Renal cortex interstitium (tissue), 11 donors: ENCODE measurements at regions not wholly inside any gene's neighbourhood (a gene's known extent, or its start where the extent isn't known, plus 50 kb on each side); places are given as distances from the start of the nearest gene placed in this dataset.
"Not testable (repeated sequence)": the region's sequence is repeated elsewhere in the genome, so short reads cannot be mapped to it uniquely, and the experiment has no call there.

Source experiments
- DNase-seq, 11 donors: peaks; one replicate each; pipeline ENCODE4 v3.0.0-alpha.2; 2013; ENCODE audit warnings: low read depth in 9 of 11, low spot score in 4 of 11; ENCODE audit errors: extremely low read depth in 1 of 11

DNA sequence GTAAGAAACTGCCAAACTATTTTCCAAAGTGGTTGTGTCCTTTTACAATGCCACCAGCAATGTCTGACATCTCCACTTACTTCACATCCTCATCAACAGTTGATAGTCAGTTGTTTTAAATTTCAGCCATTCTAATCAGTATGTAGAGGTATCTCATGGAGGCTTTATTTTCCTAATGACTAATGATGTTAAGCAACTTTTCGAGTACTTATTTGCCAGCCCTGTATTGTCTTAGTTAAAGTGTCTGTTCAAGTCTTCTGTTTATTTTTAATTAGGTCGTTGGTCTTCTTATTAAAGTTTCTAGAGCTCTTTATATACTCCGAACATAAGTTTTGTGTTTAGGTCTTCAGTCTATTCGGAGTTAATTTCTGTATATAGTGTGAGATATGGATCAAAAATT is 54.9 kb upstream of the NBPF12 start:
- DNase-seq: not testable (repeated sequence)

DNA sequence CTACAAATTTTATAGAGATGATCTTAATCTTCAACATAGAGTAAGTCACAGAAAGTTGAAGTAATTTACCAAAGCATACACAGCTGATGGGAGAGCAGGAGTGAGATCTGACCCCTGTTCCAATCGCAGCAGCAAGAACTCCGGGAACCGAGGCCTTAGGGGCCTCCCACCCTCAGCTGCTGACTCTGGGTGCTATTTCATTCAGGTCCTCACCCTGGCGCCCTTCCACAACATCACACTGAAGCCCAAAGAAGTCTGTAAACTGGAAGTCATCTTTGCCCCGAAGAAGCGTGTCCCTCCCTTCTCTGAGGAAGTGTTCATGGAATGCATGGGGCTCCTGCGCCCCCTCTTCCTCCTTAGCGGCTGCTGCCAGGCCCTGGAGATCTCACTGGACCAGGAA is 57.0 kb upstream of the NBPF12 start:
- DNase-seq: not testable (repeated sequence)

DNA sequence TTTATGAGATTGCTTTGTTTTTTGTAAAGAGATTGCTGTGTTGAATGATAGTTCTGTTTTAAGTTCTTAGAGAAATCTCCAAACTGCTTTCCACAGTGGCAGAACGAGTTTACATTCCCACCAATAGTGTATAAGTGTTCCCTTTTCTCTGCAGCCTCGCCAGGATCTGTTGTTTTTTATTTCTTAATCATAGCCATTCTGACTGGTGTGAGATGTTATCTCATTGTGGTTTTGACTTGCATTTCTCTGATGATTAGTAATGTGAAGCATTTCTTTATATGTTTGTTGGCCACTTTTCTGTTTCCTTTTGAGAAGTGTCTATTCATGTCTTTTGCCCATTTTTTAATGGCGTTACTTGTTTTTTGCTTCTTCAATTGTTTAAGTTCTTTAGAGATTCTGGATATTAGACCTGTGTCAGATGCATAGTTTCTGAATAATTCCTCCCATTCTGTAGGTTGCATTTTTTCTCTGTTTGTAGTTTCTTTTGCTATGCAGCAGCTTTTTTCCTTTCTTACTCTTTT is 74.3 kb upstream of the NBPF12 start:
- DNase-seq: not testable (repeated sequence)

DNA sequence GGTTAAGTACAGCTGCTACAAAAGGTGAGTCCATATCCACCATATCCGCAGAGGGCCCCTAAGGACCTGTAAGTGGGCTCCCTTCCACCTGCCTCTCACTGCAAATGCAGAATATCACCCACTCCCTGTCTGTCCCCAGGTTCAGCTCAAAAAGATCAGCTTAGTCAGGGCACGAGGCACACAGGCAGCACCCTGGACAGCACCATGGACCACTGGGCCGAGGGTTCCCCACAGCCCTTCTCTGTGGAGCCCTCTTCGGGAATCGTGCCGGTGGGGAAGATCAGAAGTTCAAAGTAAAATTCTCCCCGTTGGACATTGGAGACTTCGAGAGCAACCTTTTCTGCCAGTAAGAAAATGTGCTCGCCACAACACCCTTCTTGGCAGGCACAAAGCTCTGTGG is 85.0 kb upstream of the NBPF12 start:
- DNase-seq: peak in 1 of 11 donors; percentile 4

DNA sequence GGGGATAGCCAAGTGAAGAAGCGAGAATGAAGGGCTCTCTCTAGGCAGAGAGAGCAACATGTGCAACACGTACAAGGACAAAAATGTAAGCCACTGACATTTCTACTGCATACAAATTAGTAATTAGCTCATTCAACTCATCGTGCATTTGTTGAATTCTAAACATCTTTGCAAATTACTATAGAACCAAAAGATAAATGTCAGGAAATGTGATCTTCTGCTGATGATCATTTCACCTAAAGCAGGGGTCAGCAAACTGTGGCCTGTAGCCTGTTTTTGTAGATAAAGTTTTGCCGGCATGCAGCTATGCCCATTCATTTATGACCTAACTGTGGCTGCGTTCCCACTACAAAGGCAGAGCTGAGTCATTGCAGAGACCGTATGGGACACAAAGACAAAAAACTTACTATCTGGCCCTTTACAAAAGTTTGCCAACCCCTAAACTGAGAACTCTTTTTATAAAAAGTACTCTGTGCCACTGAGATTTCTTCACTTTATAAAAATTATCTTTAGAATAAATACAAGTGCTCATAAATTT is 87.7 kb upstream of the NBPF12 start:
- DNase-seq: not testable (repeated sequence)

GRCh38 chr1:146838725-146839124 is 99.4 kb upstream of the NBPF12 start:
- DNase-seq: not testable (repeated sequence)

DNA sequence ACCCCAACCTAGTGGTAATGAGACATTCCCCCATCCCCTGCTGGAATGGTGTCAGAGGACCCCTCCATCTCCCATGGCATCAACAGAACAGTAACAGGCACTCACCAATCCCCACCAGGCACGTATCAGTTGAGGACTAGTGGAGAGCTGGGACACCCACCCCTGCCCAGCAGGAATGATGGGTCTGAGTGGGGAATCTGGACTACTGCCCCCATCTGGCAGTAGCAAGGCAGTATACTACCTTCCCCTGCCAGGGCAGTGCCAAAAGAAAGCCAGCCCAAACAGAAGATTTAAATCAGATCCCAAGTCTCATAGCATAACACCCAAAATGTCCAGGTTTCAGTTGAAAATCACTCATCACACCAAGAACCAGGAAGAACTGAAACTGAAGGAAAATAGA is 111.2 kb upstream of the NBPF12 start:
- DNase-seq: not testable (repeated sequence)

DNA sequence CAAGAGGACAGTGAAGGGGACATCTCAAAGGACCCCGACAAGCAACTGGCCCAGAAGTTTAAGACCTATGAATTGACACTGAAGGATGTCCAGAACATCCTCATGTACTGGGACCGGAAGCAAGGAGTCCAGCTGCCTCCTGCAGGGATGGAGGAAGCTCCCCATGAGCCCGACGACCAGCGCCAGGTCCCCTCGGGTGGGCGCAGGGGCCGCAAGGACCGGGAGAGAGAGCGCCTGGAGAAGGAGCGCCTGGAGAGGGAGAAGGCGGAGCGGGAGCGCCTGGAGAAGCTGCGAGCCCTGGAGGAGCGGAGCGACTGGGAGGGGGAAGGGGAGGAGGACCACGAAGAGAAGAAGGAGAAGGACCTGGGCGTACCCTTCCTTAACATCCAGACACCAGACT is 143.9 kb upstream of the NBPF12 start:
- not testable (repeated sequence) for DNase-seq

GRCh38 chr1:146792725-146793124 is 145.4 kb upstream of the NBPF12 start:
- DNase-seq: peak in 1 of 11 donors; percentile 1

DNA sequence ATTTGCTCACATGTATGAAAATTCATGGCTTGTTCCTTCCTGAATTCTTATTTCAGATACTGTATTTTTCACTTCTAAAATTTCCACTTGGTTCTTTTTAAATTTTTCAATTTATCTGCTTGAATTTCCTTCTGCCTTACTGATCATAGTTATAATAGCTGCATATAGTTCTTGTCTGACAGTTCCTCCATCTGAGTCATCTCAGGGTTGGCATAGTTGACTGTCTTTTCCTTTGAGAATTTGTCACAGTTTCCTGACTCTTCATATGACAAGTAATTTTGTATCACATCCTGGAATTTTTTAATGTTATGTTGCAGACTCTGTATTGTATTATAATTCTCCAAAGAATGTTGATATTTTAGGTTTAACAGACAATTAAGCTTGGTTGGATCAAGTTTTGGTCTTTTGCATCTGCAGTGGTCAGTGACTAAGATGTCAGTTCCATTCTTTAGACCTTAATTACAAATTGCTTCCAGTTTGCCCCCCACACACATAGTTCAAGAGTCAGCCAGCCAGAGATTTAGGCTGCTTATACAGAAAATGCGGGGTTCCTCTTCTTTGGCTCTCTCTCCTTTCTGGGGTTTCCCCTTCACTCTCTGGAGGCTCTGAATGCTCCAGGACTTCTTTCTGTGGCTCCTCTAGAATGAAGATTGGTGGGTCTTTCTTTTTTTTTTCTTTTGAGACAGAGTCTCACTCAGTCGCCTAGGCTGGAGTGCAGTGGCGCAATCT is 153.7 kb upstream of the NBPF12 start:
- not testable (repeated sequence) for DNase-seq

DNA sequence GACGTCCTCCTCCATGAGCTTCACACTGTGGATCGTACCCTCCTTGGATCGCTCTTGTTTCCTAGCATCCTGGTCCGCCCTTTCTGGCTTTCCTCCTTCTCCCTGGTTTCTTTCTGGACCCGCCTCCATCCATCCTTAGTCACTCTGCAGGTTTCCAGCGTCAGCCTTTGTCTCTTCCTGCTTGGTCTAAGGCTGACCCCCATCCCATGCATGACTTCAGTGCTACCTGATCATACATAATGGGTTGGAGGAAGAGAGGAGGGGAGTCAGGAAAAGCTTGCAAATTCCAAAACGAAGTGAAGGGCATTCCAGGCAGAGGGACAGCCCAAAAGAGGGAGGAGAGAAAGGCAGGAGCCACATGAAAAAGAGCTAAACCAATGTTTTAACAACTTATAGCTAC is 156.9 kb upstream of the NBPF12 start:
- not testable (repeated sequence) for DNase-seq

- peak; percentile 13 to 80 (median 57) for DNase-seq
These were observed 160.1 kb upstream of the NBPF12 start for GRCh38 chr1:146777826-146778602.

DNA sequence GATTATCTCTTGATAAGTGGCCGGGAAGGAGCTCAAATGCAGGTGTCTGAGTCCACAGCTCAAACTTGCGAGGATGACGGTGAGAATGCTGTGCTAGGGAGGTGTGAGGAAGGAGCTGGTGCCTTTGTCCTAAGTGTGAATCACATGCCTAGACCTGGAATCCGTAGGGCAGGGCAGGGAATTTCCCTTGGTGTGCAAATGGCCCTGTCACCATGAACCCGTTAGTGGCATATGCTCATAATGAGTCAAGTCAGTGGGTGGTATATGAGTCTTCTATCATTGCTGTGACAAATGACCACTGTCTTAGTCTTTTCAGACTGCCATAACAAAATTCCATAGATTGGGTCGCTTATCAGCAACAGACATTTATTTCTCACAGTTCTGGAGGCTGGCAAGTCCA is 163.1 kb upstream of the NBPF12 start:
- DNase-seq: not testable (repeated sequence)

DNA sequence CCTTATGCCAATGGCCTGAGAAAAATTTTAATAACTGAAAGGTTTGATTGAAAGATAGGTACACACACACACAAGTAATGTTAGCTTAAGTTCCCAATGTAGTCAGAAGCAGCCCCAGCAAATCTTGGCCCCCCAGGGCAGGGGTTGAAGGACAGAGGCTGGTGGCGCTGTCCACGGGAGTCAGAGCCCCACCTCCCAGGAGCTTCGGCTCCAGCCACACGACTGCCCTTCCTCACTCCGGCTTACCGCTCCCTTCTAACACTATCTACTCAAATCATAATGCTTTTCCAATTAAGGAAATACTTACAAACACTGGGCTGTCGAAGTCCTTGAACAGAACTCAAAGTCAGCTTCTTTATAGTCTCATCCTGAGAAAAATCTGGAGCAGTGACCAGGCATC is 163.9 kb upstream of the NBPF12 start:
- not testable (repeated sequence) for DNase-seq

GRCh38 chr1:146771409-146771808 is 166.7 kb upstream of the NBPF12 start:
- DNase-seq: not testable (repeated sequence)

DNA sequence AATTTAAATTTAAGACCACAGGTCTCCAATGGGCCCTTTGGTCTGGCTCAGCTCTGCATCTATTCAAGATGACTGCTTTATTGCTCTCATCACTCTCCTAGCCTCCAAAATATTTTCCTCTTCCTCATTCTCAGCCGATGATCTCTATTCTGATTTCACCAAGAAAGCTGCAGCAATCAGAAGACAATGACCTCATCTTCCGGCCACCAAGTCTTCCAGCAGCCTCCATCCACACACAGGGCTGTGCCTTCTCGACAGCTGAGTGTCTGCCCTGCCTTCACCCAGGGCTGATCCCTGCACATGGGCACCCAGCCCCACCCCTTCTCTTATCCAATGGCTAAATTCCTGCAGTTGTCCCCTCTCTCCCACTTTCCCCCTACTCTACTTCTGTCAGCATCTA is 167.1 kb upstream of the NBPF12 start:
- not testable (repeated sequence) for DNase-seq

GRCh38 chr1:146763234-146763633 is 174.9 kb upstream of the NBPF12 start:
- DNase-seq: not testable (repeated sequence)

DNA sequence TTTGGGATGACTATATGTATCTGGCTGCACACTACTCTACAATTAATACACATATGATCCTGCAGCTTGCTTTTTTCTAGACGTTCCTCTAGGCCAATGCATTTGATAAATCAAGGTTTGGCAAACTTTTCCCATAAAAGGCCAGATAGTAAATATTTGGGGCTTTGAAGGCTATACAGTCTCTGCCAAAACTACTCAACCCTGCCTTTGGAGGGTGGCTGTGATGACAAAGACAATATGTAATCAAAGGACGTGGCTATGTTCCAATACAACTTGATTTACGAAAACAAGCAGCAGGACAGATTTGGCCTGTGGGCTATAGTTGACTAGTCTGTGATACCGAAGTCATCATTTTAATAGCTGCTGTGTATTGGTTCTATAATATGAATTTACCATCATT is 181.3 kb upstream of the NBPF12 start:
- not testable (repeated sequence) for DNase-seq

DNA sequence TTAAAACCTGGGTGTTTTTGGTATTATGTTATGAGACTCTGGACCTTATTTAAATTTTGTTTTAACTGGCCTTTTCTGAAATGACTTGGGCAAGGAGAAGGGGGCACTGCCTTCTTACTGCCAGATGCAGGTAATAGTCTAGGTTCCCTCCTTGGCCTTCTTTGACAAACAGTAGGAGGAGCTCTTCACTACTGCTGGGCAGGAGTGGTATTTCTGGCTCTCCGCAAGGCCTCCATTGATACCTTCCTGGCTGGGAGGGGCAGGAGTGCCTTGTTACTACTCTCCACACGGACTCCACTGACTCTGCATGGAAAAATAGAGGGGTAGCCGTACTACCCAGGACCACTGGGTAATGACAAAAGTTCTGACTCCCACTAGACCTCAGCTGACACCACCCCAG is 189.4 kb upstream of the NBPF12 start:
- DNase-seq: not testable (repeated sequence)
